Panc1 (cell line): ENCODE measurements at regions not wholly inside any gene's neighbourhood (a gene's known extent, or its start where the extent isn't known, plus 50 kb on each side); places are given as distances from the start of the nearest gene placed in this dataset.

Source experiments
- CTCF ChIP-seq: fragments of 450-650 bp; IDR thresholded peaks from 2 replicates; pipeline ENCODE4 v1.5.1; 2017; ENCODE audit warnings: mild to moderate bottlenecking
- POLR2AphosphoS5 ChIP-seq: IDR thresholded peaks from 2 replicates; pipeline ENCODE4 v1.6.1; 2012; ENCODE audit warnings: mild to moderate bottlenecking, low read depth, low read length, moderate library complexity
- REST ChIP-seq, 2 experiments: IDR thresholded peaks; 2 replicates each; pipeline ENCODE4 v1.6.1; 2011 to 2012; ENCODE audit warnings: low read depth in 2 of 2, control low read depth in 1 of 2, low read length in 1 of 2, mild to moderate bottlenecking in 1 of 2, moderate library complexity in 1 of 2; ENCODE audit not compliant: insufficient read depth in 1 of 2
- SIN3A ChIP-seq: IDR thresholded peaks from 2 replicates; pipeline ENCODE4 v1.6.1; 2012; ENCODE audit warnings: low read depth, mild to moderate bottlenecking, low read length, moderate library complexity, borderline replicate concordance; ENCODE audit not compliant: insufficient read depth

- TF ChIP-seq POLR2AphosphoS5 (no peak), REST (IDR thresholded peaks at IDR 0.05; ENCODE audit: insufficient read depth in 1 of 2, low read depth in 2 of 2, low read length in 1 of 2) (no peak), CTCF (no peak), SIN3A (no peak)
Observed at GRCh38 chr5:53358794-53359193, 121.6 kb upstream of the FST start.
